ENCODE measurements at regions not wholly inside any gene's neighbourhood (a gene's known extent, or its start where the extent isn't known, plus 50 kb on each side); places are given as distances from the start of the nearest gene placed in this dataset.

DNA sequence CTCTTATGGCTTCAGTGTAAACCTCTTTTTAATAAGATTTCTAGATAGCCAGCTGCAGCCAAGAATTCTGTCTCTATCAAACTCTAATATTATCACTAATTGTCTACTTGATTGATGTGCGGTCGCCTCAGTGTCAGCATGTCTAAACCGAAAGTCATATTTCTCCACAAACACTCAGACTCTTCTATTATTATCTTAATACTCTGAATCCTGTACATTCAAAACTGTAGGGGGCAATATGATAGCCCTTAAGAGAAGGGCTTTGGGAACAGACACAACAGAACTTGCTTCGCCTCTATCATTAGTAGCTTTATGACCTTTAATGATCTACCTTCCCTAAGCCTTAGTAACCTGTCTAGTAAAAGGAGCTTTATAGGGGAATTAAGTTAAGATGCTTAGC is 379.7 kb upstream of the PTCHD4 start:
- no peak for DNase-seq
- H3K27ac ChIP-seq (ENCODE audit: low read length) = no peak overlapping the region
- H3K36me3 Mint-ChIP-seq = peaks cover 7% of the 10 kb centered on the region
- peaks cover 19 to 25% of the 10 kb centered on the region in 2 donors for H3K9me3 Mint-ChIP-seq
- no peak overlapping the region for H3K27ac Mint-ChIP-seq
- WGBS (ENCODE audit: insufficient coverage) = 94% methylated on average over 3 of the region's 4 CpGs
- no peak overlapping the region for H3K4me3 ChIP-seq (ENCODE audit: low read length)
- no peak for ATAC-seq
- TF ChIP-seq, protein P1, sequence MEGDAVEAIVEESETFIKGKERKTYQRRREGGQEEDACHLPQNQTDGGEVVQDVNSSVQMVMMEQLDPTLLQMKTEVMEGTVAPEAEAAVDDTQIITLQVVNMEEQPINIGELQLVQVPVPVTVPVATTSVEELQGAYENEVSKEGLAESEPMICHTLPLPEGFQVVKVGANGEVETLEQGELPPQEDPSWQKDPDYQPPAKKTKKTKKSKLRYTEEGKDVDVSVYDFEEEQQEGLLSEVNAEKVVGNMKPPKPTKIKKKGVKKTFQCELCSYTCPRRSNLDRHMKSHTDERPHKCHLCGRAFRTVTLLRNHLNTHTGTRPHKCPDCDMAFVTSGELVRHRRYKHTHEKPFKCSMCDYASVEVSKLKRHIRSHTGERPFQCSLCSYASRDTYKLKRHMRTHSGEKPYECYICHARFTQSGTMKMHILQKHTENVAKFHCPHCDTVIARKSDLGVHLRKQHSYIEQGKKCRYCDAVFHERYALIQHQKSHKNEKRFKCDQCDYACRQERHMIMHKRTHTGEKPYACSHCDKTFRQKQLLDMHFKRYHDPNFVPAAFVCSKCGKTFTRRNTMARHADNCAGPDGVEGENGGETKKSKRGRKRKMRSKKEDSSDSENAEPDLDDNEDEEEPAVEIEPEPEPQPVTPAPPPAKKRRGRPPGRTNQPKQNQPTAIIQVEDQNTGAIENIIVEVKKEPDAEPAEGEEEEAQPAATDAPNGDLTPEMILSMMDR (IDR thresholded peaks at IDR 0.05) = no peak
- H3K27me3 Mint-ChIP-seq (ENCODE audit: low read depth in 2 of 2) = no peaks in the 10 kb centered on the region
- no peaks in the 10 kb centered on the region for H3K4me1 ChIP-seq (ENCODE audit: control insufficient read depth, insufficient read depth, low read length)
- no peaks in the 10 kb centered on the region for H3K9me3 ChIP-seq (ENCODE audit: control insufficient read depth, insufficient read depth, low read length)
- no peaks in the 10 kb centered on the region for H3K4me1 Mint-ChIP-seq
- intact Hi-C loops (cut with micrococcal nuclease) = no loop called here
- no peaks in the 10 kb centered on the region for H3K36me3 ChIP-seq (ENCODE audit: control insufficient read depth, insufficient read depth, low read length)
- H3K27me3 ChIP-seq (ENCODE audit: control insufficient read depth, insufficient read depth, low read length) = no peaks in the 10 kb centered on the region
- no peak overlapping the region for H3K4me3 Mint-ChIP-seq

DNA sequence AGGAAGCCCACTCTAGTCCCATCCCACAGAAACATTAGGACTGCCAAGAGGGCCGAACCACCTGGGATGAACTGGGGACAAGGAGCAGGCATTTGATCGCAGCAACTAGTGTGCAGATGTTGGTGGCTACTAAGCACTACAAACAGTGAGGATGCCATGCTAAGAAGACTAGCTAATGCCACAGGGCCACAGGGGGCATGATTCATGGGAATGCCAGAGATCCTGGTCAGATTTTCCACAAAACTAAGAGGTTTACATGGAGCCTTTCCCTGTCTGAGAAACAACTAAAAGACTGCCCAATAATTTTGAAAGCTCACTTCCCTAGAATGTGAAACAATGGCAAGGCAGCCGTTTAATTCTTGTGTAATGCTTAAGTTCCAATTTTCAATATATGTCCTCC is 375.9 kb upstream of the PTCHD4 start:
- DNase-seq (no peak), ATAC-seq (no peak)
- Histone ChIP-seq H3K4me1 (ENCODE audit: control insufficient read depth, insufficient read depth, low read length) (no peaks in the 10 kb centered on the region), H3K4me3 (ENCODE audit: low read length) (no peak overlapping the region), H3K9me3 (ENCODE audit: control insufficient read depth, insufficient read depth, low read length) (no peaks in the 10 kb centered on the region), H3K27me3 (ENCODE audit: control insufficient read depth, insufficient read depth, low read length) (no peaks in the 10 kb centered on the region), H3K36me3 (ENCODE audit: control insufficient read depth, insufficient read depth, low read length) (no peaks in the 10 kb centered on the region), H3K27ac (ENCODE audit: low read length) (no peak overlapping the region)
- H3K27me3 Mint-ChIP-seq (ENCODE audit: low read depth in 2 of 2) = no peaks in the 10 kb centered on the region
- peaks cover 21 to 28% of the 10 kb centered on the region in 2 donors for H3K9me3 Mint-ChIP-seq
- intact Hi-C loops (cut with micrococcal nuclease) = no loop called here
- peaks cover 12% of the 10 kb centered on the region for H3K36me3 Mint-ChIP-seq
- H3K4me1 Mint-ChIP-seq = no peaks in the 10 kb centered on the region
- TF ChIP-seq, protein P1 (IDR thresholded peaks at IDR 0.05) = no peak
- no peak overlapping the region for H3K4me3 Mint-ChIP-seq
- WGBS (ENCODE audit: insufficient coverage) = 92% methylated on average over 2 of the region's 3 CpGs
- H3K27ac Mint-ChIP-seq = no peak overlapping the region

DNA sequence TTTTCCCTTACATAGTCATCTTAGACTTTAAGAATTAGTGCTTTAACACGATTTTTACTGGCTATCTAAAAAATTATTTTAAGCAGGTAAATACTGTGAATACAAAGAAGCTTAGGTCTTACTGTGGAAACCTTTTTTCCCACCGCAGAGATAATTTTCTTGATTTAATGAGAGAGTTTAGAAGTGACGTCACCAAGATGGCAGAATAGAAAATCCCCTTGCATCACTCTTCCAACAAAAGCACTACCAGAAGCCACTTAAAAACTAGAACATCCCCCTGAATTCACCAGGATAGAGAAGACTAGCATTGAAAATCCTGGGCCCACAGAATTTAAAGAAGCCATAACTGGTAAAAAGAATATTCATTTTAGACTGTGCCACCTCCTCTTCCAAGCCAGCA is 375.4 kb upstream of the PTCHD4 start:
- intact Hi-C loops (cut with micrococcal nuclease) = no loop called here
- no CpG with 5 or more reads among the region's 3 CpGs for WGBS (ENCODE audit: insufficient coverage)

DNA sequence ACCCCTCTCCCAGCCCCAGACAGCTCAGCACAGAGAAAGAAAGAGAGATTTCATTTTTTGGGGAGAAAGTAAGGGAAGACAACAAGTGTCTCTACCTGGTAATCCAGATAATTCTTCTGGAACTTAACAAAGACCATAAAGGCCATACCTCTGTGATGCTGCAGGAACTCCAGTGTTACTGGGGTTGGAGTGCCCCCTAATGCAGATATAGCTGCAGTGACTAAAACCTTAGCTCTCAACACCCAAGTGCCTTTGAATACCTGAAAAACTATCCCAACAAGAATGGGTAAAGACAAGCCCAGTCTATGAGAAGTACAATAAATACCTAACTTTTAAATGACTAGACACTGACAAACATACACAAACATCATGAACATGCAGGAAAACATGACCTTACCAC is 365.3 kb upstream of the PTCHD4 start:
- Histone ChIP-seq H3K9me3 (ENCODE audit: control insufficient read depth, insufficient read depth, low read length) (peaks cover 7% of the 10 kb centered on the region), H3K4me3 (ENCODE audit: low read length) (no peak overlapping the region), H3K36me3 (ENCODE audit: control insufficient read depth, insufficient read depth, low read length) (no peaks in the 10 kb centered on the region), H3K27ac (ENCODE audit: low read length) (no peak overlapping the region), H3K27me3 (ENCODE audit: control insufficient read depth, insufficient read depth, low read length) (no peaks in the 10 kb centered on the region), H3K4me1 (ENCODE audit: control insufficient read depth, insufficient read depth, low read length) (no peaks in the 10 kb centered on the region)
- Mint-ChIP-seq H3K4me3 (no peak overlapping the region), H3K36me3 (no peaks in the 10 kb centered on the region), H3K4me1 (no peaks in the 10 kb centered on the region), H3K9me3 (peaks cover 16 to 20% of the 10 kb centered on the region in 2 donors), H3K27ac (no peak overlapping the region), H3K27me3 (ENCODE audit: low read depth in 2 of 2) (no peaks in the 10 kb centered on the region)
- no peak for ATAC-seq
- TF ChIP-seq, protein P1 (IDR thresholded peaks at IDR 0.05) = no peak
- intact Hi-C loops (cut with micrococcal nuclease) = no loop called here
- no peak for DNase-seq

More for the DNA sequence above, 375.4 kb upstream of the PTCHD4 start:
- Mint-ChIP-seq H3K9me3 (peaks cover 17 to 26% of the 10 kb centered on the region in 2 donors), H3K27ac (no peak overlapping the region), H3K4me1 (no peaks in the 10 kb centered on the region), H3K36me3 (peaks cover 12% of the 10 kb centered on the region), H3K4me3 (no peak overlapping the region), H3K27me3 (ENCODE audit: low read depth in 2 of 2) (no peaks in the 10 kb centered on the region)
- H3K27ac ChIP-seq (ENCODE audit: low read length) = no peak overlapping the region
- no peaks in the 10 kb centered on the region for H3K27me3 ChIP-seq (ENCODE audit: control insufficient read depth, insufficient read depth, low read length)
- H3K36me3 ChIP-seq (ENCODE audit: control insufficient read depth, insufficient read depth, low read length) = no peaks in the 10 kb centered on the region
- ATAC-seq = no peak
- H3K9me3 ChIP-seq (ENCODE audit: control insufficient read depth, insufficient read depth, low read length) = no peaks in the 10 kb centered on the region
- TF ChIP-seq, protein P1 (IDR thresholded peaks at IDR 0.05) = no peak
- H3K4me3 ChIP-seq (ENCODE audit: low read length) = no peak overlapping the region
- no peaks in the 10 kb centered on the region for H3K4me1 ChIP-seq (ENCODE audit: control insufficient read depth, insufficient read depth, low read length)
- no peak for DNase-seq

Measured in natural killer cell (primary cell).